GM23338 (cell line): ENCODE measurements at regions not wholly inside any gene's neighbourhood (a gene's known extent, or its start where the extent isn't known, plus 50 kb on each side); places are given as distances from the start of the nearest gene placed in this dataset.

Source experiments
- CREB1 ChIP-seq: fragments of 250-450 bp; sonication (Bioruptor Pico); IDR thresholded peaks from 2 replicates; pipeline ENCODE4 v1.5.0; 2020; ENCODE audit warnings: low read depth, mild to moderate bottlenecking, moderate library complexity
- CTCF ChIP-seq, 2 experiments: fragments of 200-600 bp in 1 of 2; sonication (generic) in 1 of 2; conservative IDR thresholded peaks; 2 replicates each; pipeline versions ENCODE4 v1.5.1 to v1.6.1; 2016 to 2017; ENCODE audit warnings: antibody characterized with exemption in 2 of 2, low read depth in 2 of 2, mild to moderate bottlenecking in 2 of 2, moderate library complexity in 1 of 2
- STAT1 ChIP-seq: IDR thresholded peaks from one replicate; pipeline ENCODE4 v1.6.1; 2016; ENCODE audit warnings: antibody characterized with exemption; ENCODE audit not compliant: unreplicated experiment

GRCh38 chr3:139222100-139222657, 121.6 kb upstream of the MRPS22 start:
- no peak for TF ChIP-seq STAT1
- no peak for TF ChIP-seq CTCF (conservative IDR thresholded peaks at IDR 0.05; ENCODE audit: low read depth in 2 of 2)
- no peak for TF ChIP-seq CREB1 (CRISPR knock-in tag)
